PFSK-1 (cell line): ENCODE measurements at regions not wholly inside any gene's neighbourhood (a gene's known extent, or its start where the extent isn't known, plus 50 kb on each side); places are given as distances from the start of the nearest gene placed in this dataset.

Source experiments
- FOXP2 ChIP-seq: optimal IDR thresholded peaks from 2 replicates; pipeline ENCODE3; 2011; ENCODE audit warnings: borderline replicate concordance, control low read depth, inconsistent platforms; ENCODE audit not compliant: insufficient read depth; ENCODE audit errors: extremely low read length, extremely low read depth
- POLR2AphosphoS5 ChIP-seq: IDR thresholded peaks from 2 replicates; pipeline ENCODE4 v1.6.1; 2012; ENCODE audit warnings: low read depth, mild to moderate bottlenecking, control low read depth, low read length, moderate library complexity
- REST ChIP-seq, 2 experiments: IDR thresholded peaks; 2 replicates each; pipeline versions ENCODE4 v1.6.1 to v1.8.0; 2011 to 2012; ENCODE audit warnings: low read depth in 2 of 2, low read length in 2 of 2, control low read depth in 1 of 2, inconsistent platforms in 1 of 2, mild to moderate bottlenecking in 1 of 2, moderate library complexity in 1 of 2; ENCODE audit not compliant: insufficient read depth in 1 of 2
- TAF1 ChIP-seq: IDR thresholded peaks from 2 replicates; pipeline ENCODE4 v1.6.1; 2012; ENCODE audit warnings: low read length, control low read depth, borderline replicate concordance; ENCODE audit not compliant: insufficient read depth

- no peak for TF ChIP-seq POLR2AphosphoS5
- no peak for TF ChIP-seq REST (IDR thresholded peaks at IDR 0.05; ENCODE audit: insufficient read depth in 1 of 2, low read depth in 2 of 2, low read length in 2 of 2)
- TF ChIP-seq FOXP2, result no peak
- no peak for TF ChIP-seq TAF1
These were observed 195.7 kb downstream of the ARL4C start for GRCh38 chr2:234300932-234301823.
